ENCODE measurements at regions not wholly inside any gene's neighbourhood (a gene's known extent, or its start where the extent isn't known, plus 50 kb on each side); places are given as distances from the start of the nearest gene placed in this dataset.
"Not testable (repeated sequence)": the region's sequence is repeated elsewhere in the genome, so short reads cannot be mapped to it uniquely, and the experiment has no call there.

DNA sequence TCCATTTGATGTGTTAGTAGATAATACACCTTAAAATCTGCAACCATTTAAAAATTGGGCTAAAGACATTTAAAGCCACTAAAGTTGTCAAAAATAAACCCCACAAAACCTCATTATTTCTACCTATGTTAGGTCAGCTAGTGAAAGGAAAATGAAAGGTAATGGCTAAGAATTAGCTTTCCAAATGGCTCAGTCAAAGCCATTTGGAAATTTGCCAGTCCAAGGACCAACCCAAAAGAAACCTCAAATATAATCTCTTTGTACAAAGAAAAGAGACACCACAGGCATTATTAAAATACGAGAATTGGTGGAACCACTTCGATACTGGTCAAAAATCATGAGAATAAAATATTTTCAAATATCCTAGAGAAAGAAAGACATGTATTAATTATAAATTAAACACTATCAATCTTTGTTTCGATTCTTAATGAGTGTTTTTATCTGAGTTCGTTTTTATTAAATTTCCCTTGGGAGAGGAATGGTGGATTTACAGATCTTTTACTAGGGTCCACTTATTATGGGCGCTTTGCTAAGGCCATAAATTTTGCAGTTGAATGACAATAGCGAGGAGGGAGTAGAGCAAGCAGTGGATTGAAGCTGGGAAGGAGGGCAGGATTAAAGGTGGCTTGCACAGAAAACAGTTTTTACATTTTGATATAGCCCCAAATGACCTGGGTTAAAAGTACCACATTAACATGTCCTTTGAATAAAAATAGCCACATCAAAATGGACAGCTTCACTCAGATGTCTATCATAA is 116.8 kb upstream of the SHB start:
- no peak for DNase-seq (ENCODE audit: low read depth)

GRCh38 chr9:38183994-38184568 is 115.1 kb upstream of the SHB start:
- peak; percentile 22 for DNase-seq (ENCODE audit: low read depth)

DNA sequence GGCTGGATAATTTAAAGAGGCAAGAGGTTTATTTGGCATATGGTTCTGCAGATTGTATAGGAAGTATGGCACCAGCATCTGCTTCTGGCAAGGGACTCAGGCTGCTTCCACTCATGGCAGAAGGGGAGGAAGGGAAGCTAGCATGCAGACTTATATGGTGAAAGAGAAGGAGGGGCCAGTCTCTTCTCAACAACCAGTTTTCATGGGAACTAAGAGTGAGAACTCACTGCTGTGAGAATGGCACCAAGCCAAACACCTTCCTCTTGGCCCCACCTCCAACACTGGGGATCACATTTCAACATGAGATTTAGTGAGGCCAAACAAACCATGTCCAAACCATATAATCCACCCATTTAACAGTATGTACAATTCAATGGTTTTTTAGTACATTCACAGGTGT is 113.3 kb upstream of the SHB start:
- DNase-seq (ENCODE audit: low read depth): peak; percentile 8

DNA sequence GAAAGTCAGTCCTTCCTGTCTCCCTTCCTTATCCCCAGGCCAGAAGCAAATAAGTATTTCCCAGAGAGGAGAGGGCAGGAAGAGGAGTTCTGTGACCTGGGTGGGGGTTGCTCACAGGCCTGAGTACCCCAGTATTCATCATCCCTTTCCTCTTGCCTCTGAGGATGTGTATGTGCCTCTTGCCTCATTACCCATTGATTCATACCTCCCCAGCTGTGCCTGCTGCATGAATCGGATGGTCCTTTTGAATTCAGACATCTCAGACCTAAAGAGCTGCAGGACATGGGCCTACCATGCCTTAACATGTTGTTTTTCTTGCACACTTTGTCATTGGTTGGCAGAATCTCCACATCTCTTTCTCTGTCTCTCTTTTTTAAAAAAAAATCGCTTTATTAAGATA is 112.8 kb upstream of the SHB start:
- no peak for DNase-seq (ENCODE audit: low read depth)

- peak; percentile 5 for DNase-seq (ENCODE audit: low read depth)
Measured at GRCh38 chr9:38181232-38181631, 112.2 kb upstream of the SHB start.

- DNase-seq (ENCODE audit: low read depth): no peak
Measured at GRCh38 chr9:38180656-38181055, 111.6 kb upstream of the SHB start.

GRCh38 chr9:38179965-38180364 is 110.9 kb upstream of the SHB start:
- no peak for DNase-seq (ENCODE audit: low read depth)

- no peak for DNase-seq (ENCODE audit: low read depth)
Measured at GRCh38 chr9:38178237-38178636, 109.2 kb upstream of the SHB start.

- no peak for DNase-seq (ENCODE audit: low read depth)
Measured at GRCh38 chr9:38177680-38178079, 108.7 kb upstream of the SHB start.

DNA sequence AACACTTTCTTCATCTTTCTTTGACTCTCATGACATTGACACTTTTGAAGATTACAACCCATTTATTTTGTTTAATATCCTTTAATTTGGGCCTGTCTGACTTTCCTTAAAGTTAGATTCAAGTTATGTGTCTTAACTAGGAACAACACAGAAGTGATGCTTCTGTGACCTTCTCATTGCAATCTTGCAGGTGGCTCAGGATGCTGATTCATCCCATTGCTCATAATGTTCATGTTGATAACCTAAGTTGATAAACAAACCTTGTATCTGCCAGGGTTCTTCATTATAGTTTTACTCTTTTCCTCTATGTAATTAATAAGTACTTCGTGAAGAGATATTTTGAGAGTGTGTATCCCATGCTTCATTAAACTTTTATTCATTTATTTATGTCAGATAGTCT is 107.2 kb upstream of the SHB start:
- DNase-seq (ENCODE audit: low read depth): no peak

DNA sequence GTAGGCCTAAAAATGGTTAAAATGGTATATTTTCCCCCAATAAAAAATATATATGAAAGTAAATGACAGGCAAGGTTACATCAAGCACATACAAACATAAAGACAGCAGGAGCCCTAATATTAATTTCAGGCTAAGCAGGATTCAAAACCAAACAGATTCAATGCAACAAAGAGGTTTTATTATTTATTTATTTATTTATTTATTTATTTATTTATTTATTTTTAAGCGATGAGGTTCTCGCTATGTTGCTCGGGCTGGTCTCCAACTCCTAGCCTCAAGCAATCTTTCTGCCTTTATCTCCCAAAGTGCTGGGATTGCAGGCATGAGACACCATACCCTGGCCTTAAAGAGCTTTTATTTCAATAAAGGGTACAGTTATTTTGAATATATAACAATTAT is 106.4 kb upstream of the SHB start:
- DNase-seq (ENCODE audit: low read depth): no peak

GRCh38 chr9:38172586-38172985 is 103.6 kb upstream of the SHB start:
- no peak for DNase-seq (ENCODE audit: low read depth)

- no peak for DNase-seq (ENCODE audit: low read depth)
Measured at GRCh38 chr9:38171926-38172325, 102.9 kb upstream of the SHB start.

DNA sequence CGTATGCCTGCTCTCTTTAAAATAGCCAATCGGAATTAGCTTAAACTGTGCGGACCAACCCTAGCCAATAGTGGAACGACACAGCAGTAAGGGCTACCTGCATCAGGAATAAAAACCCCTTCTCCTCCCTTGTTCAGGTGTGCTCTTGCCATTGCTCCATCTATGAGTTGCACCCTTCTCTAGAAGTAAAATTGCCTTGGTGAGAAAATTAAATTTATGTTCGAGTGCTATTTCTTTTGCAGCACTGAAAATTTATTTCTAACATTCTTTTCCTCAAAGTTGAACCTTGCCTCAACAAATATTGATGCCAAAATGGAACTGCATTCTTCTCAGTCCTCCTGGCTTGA is 102.5 kb upstream of the SHB start:
- DNase-seq (ENCODE audit: low read depth): no peak

GRCh38 chr9:38170763-38171537 is 101.9 kb upstream of the SHB start:
- peak; percentile 73 for DNase-seq (ENCODE audit: low read depth)

- not testable (repeated sequence) for DNase-seq (ENCODE audit: low read depth)
Measured at GRCh38 chr9:38170155-38170554, 101.1 kb upstream of the SHB start.

GRCh38 chr9:38166501-38166900 is 97.5 kb upstream of the SHB start:
- no peak for DNase-seq (ENCODE audit: low read depth)

DNA sequence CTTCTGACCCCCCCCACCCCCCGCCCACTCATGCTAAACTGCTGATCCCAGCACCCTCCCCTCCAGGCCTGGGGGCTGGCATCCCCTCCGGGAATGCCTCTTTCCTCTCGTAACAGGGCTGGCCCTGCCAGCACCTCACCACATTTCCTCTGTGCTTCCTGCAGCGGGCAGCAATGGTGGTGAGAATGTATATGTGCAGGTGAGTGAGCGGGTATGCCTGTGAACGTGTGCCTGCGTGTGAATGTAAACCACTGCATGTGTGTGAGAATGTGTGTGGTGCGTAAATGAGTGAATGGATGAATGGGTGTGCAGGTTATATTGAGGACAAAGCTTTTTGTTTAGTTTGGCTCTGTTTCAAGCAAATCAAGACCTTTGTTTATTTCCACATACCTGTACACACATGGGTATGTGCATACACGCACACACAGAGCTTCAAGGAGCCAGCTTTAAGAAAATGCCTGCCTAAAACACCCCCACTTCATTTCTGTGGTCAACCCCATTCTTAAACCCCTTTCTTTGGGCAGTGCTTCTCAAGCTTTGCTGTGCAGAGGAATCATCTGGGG is 95.7 kb upstream of the SHB start:
- no peak for DNase-seq (ENCODE audit: low read depth)

- no peak for DNase-seq (ENCODE audit: low read depth)
Measured at GRCh38 chr9:38163518-38163917, 94.5 kb upstream of the SHB start.

GRCh38 chr9:38162332-38163211 is 93.5 kb upstream of the SHB start:
- no peak for DNase-seq (ENCODE audit: low read depth)

DNA sequence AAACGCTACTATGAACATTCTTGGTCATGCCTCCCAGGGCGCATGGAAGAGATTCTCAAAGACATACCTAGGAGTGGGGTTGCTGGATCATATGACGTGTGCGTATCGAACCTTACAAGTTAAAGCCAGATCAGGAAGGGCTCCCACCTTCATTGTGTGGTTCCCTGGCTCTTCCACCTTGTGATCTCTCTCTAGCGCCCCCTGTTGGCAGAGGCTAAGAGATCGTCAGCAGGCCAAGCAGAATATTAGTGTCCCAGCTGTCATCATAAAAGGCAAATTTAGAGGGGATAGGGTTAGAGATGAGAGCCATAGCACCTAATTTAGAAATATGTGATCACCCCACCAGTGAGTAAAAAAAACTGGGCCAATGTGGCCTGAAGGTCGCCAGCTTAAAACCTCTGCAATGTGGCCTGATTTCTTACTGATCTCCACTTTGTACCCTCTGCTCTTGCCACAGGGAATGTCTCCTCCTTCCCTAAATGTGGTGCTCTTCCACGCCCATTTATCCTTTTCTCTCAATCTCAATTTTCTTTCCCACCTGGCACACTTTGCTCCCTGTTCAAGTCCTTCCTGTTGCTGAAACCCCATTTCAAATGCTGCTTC is 91.7 kb upstream of the SHB start:
- DNase-seq (ENCODE audit: low read depth): peak; percentile 41

DNA sequence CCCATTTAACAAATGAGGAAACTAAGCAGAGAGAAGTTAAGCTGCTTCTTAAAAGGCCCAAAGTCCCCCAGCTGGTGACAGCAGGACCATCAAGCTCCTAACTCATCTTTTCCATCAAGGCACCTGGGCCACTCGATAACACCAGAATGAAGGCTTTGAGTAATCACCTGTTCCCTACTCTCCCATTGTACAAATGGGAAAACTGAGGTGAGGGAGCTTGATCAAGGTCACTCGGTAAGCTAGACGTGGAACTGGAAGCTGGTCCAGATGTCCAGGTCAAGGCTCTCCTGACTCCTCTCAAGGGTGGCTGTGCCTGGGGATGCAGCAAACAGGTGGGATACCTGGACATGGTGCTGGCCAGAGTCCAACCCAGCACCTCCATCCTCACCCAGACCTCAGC is 90.6 kb upstream of the SHB start:
- no peak for DNase-seq (ENCODE audit: low read depth)
